ENCODE measurements at regions not wholly inside any gene's neighbourhood (a gene's known extent, or its start where the extent isn't known, plus 50 kb on each side); places are given as distances from the start of the nearest gene placed in this dataset.

DNA sequence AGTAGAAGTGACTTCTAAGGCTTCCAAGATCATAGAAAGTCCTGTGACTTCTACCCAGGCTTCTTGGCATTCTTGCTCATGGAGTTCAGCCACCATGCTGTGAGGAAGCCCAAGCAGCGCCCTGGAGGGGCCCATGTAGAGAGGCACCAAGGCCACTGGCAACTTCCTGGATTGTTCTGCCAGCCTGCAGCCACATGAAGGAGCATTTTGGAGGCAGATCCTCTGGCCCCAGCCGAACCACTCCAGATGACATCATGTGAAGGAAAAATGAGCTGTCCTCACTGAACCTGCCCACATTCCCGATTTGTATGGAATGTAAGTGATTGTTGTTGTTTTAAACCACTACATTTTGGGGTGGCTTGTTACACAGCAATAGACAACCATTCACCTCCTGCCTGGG is 51.5 kb upstream of the MNX1 start:
- DNase-seq (no peak), ATAC-seq (no peak)
- Mint-ChIP-seq H3K36me3 (ENCODE audit: low read depth) (no peaks in the 10 kb centered on the region), H3K4me1 (ENCODE audit: low read depth) (no peaks in the 10 kb centered on the region), H3K27ac (no peak overlapping the region), H3K4me3 (no peak overlapping the region), H3K9me3 (ENCODE audit: insufficient read depth) (no peaks in the 10 kb centered on the region), H3K27me3 (ENCODE audit: low read depth) (peaks cover 5% of the 10 kb centered on the region)
- ChIA-PET CTCF (no interaction called here), POLR2A (no interaction called here)

DNA sequence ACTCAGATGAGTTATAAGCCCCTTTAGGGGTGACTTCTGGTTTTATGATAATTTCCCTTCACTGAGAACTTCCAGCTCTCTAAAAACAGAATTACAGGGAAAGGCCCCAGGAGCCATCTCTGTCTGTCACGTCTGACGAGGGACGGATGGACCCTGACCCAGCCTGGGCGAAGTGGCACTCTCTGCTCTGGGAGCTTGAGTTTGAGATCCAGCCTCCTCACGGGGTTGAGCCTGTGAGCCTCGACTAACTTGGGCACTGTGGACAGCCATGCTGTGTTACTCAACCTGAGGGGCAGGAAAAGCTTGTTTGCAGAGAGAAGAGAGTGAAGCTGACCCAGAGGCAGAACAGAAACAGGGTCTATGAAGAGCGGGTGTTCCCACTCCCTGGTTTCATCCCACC is 54.6 kb upstream of the MNX1 start:
- CTCF ChIA-PET: no interaction called here
- Mint-ChIP-seq H3K36me3 (ENCODE audit: low read depth) (no peaks in the 10 kb centered on the region), H3K27me3 (ENCODE audit: low read depth) (peaks cover 20% of the 10 kb centered on the region), H3K4me1 (ENCODE audit: low read depth) (no peaks in the 10 kb centered on the region), H3K9me3 (ENCODE audit: insufficient read depth) (no peaks in the 10 kb centered on the region), H3K27ac (no peak overlapping the region), H3K4me3 (no peak overlapping the region)
- POLR2A ChIA-PET: no interaction called here
- ATAC-seq: no peak
- no peak for DNase-seq

DNA sequence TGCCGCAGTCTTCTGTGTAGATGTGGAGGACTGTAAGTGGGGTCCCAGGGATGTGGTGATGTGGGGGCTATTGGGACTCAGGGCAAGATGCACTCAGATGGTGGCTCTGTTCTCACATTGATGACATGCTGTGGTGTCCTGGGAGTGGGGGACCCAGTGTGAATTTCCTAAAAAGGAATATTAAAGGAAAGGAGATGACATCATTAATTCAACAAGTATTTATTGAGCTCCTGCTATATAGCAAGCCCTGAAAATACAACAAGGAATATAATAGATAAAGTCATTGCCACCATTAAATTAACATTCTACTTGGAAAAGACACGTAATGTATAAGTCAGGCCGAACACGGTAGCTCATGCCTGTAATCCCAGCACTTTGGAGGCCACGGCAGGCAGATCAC is 61.9 kb upstream of the MNX1 start:
- Mint-ChIP-seq H3K4me3 (no peak overlapping the region), H3K4me1 (ENCODE audit: low read depth) (no peaks in the 10 kb centered on the region), H3K27me3 (ENCODE audit: low read depth) (peaks cover 35% of the 10 kb centered on the region), H3K36me3 (ENCODE audit: low read depth) (no peaks in the 10 kb centered on the region), H3K27ac (no peak overlapping the region), H3K9me3 (ENCODE audit: insufficient read depth) (no peaks in the 10 kb centered on the region)
- ATAC-seq (no peak), DNase-seq (no peak)
- ChIA-PET CTCF (no interaction called here), POLR2A (no interaction called here)

DNA sequence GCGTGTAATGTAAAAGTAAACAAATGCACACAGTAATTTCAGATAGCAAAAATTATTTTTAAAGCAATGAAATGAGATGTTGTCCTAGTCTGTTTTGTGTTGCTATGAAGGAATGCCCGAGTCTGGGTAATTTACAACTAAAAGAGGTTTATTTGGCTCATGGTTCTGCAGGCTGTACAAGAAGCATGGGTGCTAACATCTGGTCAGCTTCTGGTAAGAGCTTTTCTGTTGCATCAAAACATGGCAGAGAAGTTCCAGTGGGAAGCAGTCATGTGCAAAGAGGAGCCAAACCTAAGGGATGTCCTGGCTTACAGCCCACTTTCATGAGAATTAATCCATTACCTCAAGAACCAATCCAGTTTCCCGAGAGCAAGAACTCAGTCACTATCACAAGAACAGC is 62.9 kb upstream of the MNX1 start:
- Mint-ChIP-seq H3K27ac (no peak overlapping the region), H3K36me3 (ENCODE audit: low read depth) (no peaks in the 10 kb centered on the region), H3K27me3 (ENCODE audit: low read depth) (peaks cover 37% of the 10 kb centered on the region), H3K9me3 (ENCODE audit: insufficient read depth) (no peaks in the 10 kb centered on the region), H3K4me3 (no peak overlapping the region), H3K4me1 (ENCODE audit: low read depth) (no peaks in the 10 kb centered on the region)
- no peak for ATAC-seq
- POLR2A ChIA-PET: no interaction called here
- CTCF ChIA-PET: no interaction called here
- DNase-seq: no peak

- H3K27me3 Mint-ChIP-seq (ENCODE audit: low read depth): peaks cover 42% of the 10 kb centered on the region
- DNase-seq: no peak
- ChIA-PET POLR2A (no interaction called here), CTCF (no interaction called here)
- no peaks in the 10 kb centered on the region for H3K36me3 Mint-ChIP-seq (ENCODE audit: low read depth)
- no peak overlapping the region for H3K27ac Mint-ChIP-seq
- no peak for ATAC-seq
- H3K9me3 Mint-ChIP-seq (ENCODE audit: insufficient read depth): no peaks in the 10 kb centered on the region
- no peaks in the 10 kb centered on the region for H3K4me1 Mint-ChIP-seq (ENCODE audit: low read depth)
- H3K4me3 Mint-ChIP-seq: no peak overlapping the region
Observed at GRCh38 chr7:157073949-157074624, 63.6 kb upstream of the MNX1 start.

GRCh38 chr7:157076466-157076865 is 62.3 kb upstream of the UBE3C start:
- DNase-seq (no peak), ATAC-seq (no peak)
- Mint-ChIP-seq H3K4me1 (ENCODE audit: low read depth) (no peaks in the 10 kb centered on the region), H3K36me3 (ENCODE audit: low read depth) (no peaks in the 10 kb centered on the region), H3K9me3 (ENCODE audit: insufficient read depth) (no peaks in the 10 kb centered on the region), H3K27me3 (ENCODE audit: low read depth) (peaks cover 46% of the 10 kb centered on the region), H3K4me3 (no peak overlapping the region), H3K27ac (no peak overlapping the region)
- ChIA-PET CTCF (no interaction called here), POLR2A (no interaction called here)

DNA sequence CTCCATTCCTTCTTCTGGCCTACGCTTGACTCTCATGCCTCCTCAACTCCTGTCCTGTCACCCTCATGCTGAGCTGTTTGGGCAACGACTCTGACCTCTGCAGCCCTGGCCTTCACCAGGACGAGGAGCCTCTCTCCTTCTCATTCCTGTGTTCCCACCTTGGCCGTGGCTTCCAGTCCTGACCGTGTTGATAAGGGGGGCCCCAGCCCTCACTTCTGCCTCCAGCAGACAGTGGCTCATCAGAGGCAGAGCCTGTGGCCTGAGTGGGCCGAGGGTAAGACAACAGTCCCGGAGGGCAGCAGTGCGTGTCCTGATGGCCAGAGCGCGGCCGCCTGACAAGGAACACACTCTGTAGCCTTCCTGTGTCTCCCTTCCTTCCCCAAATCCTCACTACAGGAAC is 61.7 kb upstream of the UBE3C start:
- H3K36me3 Mint-ChIP-seq (ENCODE audit: low read depth): no peaks in the 10 kb centered on the region
- no peak for DNase-seq
- peaks cover 48% of the 10 kb centered on the region for H3K27me3 Mint-ChIP-seq (ENCODE audit: low read depth)
- no peak overlapping the region for H3K4me3 Mint-ChIP-seq
- no peak overlapping the region for H3K27ac Mint-ChIP-seq
- ATAC-seq: no peak
- POLR2A ChIA-PET: no interaction called here
- H3K9me3 Mint-ChIP-seq (ENCODE audit: insufficient read depth): no peaks in the 10 kb centered on the region
- no peaks in the 10 kb centered on the region for H3K4me1 Mint-ChIP-seq (ENCODE audit: low read depth)
- CTCF ChIA-PET: no interaction called here

DNA sequence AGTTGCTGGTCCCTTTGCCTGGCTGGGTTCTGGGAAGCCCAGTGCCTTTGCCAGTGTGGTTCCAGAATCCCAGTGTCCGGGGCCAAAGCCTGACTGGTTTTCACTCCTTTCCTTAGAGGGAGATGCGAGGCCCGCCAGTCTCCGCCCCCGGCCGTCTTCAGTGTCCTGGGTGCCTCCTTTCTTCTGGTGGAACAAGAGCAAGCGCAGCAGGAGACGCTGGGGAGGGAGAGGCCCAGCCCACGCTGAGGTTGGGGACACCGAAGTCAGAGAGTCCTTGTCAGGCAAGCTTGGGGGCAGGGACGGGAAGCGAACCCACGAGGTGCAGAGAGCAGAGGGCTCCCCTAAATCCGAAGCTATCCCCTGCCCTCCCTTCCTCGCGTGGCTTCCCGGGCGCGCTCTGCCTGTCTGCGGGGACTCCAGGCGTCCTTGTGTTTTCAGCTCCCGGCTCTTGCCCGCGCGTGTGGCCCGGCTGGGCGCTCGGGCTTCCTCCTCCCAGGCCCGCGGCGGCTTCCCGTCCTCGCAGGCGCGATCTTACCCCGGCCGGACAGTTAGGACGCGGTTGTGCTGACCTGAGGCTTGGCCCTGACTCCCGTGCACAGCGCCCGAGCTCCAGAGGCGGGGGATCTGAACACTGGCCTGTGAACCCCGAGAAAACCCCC is 60.6 kb upstream of the UBE3C start:
- DNase-seq: no peak

DNA sequence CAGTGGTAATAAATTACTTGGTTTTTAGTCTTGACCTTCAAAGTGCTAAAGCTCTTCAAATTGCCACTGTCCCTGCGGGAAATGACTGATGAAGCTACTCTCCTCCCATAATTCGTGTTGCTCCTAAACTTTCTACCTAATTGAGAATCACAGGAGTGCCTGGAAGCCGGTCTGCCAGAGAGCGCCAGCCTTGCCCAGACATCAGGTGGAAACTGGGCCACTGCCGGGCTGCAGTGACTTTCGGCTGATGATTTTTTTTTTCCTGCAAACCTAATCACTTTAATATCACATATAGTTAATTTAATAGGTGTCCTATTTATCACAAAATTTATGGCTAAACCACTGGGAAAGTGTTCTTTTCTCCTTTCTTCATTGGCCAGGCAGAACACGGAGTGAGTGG is 59.6 kb upstream of the UBE3C start:
- Mint-ChIP-seq H3K36me3 (ENCODE audit: low read depth) (no peaks in the 10 kb centered on the region), H3K4me3 (no peak overlapping the region), H3K27me3 (ENCODE audit: low read depth) (peaks cover 43% of the 10 kb centered on the region), H3K9me3 (ENCODE audit: insufficient read depth) (no peaks in the 10 kb centered on the region), H3K27ac (no peak overlapping the region), H3K4me1 (ENCODE audit: low read depth) (no peaks in the 10 kb centered on the region)
- DNase-seq (no peak), ATAC-seq (no peak)
- POLR2A ChIA-PET: no interaction called here
- CTCF ChIA-PET: no interaction called here

More for the DNA sequence above, 60.6 kb upstream of the UBE3C start:
- Mint-ChIP-seq H3K36me3 (ENCODE audit: low read depth) (no peaks in the 10 kb centered on the region), H3K4me1 (ENCODE audit: low read depth) (no peaks in the 10 kb centered on the region), H3K27me3 (ENCODE audit: low read depth) (peaks cover 46% of the 10 kb centered on the region), H3K27ac (no peak overlapping the region), H3K9me3 (ENCODE audit: insufficient read depth) (no peaks in the 10 kb centered on the region), H3K4me3 (no peak overlapping the region)
- POLR2A ChIA-PET: interaction anchor here (0.6 kb wide), 1 partner anchor 18 kb away, joined by 3 read pairs; no protein-coding TSS in a partner anchor
- CTCF ChIA-PET: no interaction called here
- no peak for ATAC-seq

DNA sequence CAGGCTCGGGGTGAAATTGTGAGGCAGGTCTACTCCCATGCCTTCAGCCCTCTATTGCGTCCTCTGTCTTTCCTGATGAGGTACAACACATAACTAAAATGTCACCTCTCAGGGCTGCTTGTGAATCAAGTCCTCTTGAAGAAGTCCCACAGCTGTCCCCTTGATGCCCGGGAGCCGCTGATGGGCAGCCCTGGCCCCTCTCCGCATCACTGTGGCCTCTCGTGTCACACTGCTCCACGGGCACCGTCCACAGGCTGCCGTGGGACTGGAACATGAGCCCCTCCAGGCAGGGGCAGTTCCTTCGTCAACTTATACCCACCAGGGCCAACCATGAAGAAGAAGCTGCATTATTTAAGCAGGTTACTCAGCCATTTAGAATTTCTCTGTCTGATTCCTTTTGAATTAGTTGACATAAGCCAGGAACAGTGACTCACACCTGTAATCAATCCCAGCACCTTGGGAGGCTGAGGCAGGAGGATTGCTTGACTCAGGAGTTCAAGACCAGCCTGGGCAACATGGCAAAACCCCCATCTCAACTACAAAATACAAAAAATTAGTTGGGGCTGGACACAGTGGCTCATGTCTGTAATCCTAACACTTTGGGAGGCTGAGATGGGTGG is 58.5 kb upstream of the UBE3C start:
- ATAC-seq: no peak
- H3K9me3 Mint-ChIP-seq (ENCODE audit: insufficient read depth): no peaks in the 10 kb centered on the region
- ChIA-PET CTCF (no interaction called here), POLR2A (no interaction called here)
- no peaks in the 10 kb centered on the region for H3K4me1 Mint-ChIP-seq (ENCODE audit: low read depth)
- H3K27ac Mint-ChIP-seq: no peak overlapping the region
- H3K4me3 Mint-ChIP-seq: no peak overlapping the region
- no peaks in the 10 kb centered on the region for H3K36me3 Mint-ChIP-seq (ENCODE audit: low read depth)
- DNase-seq: no peak
- H3K27me3 Mint-ChIP-seq (ENCODE audit: low read depth): peaks cover 42% of the 10 kb centered on the region

DNA sequence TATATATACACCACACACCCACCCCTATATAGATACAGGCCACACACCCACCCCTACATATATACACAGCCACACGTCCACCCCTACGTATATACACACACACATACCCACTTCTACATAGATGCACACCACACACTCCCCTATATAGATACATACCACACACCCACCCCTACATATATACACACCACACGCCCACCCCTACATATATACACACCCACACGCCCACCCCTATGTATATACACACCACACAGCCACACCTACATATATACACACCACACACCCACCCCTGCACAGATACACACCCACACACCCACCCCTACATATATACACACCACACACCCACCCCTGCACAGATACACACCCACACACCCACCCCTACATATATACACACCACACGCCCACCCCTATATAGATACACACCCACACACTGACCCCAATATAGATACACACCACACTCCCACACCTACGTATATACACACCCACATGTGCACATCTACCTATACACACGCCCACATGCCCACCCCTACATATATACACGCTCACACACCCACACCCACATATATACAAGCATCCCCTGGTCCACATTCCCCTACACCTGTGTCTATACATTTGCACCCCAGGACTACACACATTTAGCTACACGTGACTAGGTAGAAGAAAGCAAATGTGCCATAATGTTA is 52.1 kb upstream of the UBE3C start:
- Mint-ChIP-seq H3K27ac (no peak overlapping the region), H3K9me3 (ENCODE audit: insufficient read depth) (no peaks in the 10 kb centered on the region), H3K4me1 (ENCODE audit: low read depth) (no peaks in the 10 kb centered on the region), H3K36me3 (ENCODE audit: low read depth) (no peaks in the 10 kb centered on the region), H3K27me3 (ENCODE audit: low read depth) (peaks cover 15% of the 10 kb centered on the region), H3K4me3 (no peak overlapping the region)
- ChIA-PET CTCF (no interaction called here), POLR2A (no interaction called here)
- ATAC-seq: no peak
- DNase-seq: no peak

DNA sequence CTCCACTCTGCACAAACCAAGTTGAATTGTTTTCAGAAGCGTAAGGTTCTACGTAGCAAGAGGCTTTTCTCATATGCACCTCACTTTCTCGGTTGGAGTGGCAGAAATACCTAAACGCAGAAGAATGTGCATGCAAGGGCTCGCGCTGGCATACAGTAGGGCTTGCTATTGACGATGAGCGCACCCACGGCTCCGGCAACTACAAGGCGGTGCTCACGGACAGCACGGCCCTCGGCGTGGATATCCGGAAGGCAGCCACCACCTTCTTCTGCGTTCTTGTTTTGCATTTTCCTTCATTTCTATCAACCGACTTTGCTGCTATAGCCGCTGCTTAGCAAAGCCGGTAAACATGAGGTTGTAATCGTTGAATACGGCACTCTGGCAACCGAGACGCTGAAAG is 51.1 kb upstream of the UBE3C start:
- CTCF ChIA-PET: no interaction called here
- H3K9me3 Mint-ChIP-seq (ENCODE audit: insufficient read depth): no peaks in the 10 kb centered on the region
- H3K27ac Mint-ChIP-seq: no peak overlapping the region
- H3K4me3 Mint-ChIP-seq: no peak overlapping the region
- H3K27me3 Mint-ChIP-seq (ENCODE audit: low read depth): peaks cover 13% of the 10 kb centered on the region
- ATAC-seq: no peak
- H3K4me1 Mint-ChIP-seq (ENCODE audit: low read depth): no peaks in the 10 kb centered on the region
- POLR2A ChIA-PET: no interaction called here
- DNase-seq: no peak
- H3K36me3 Mint-ChIP-seq (ENCODE audit: low read depth): no peaks in the 10 kb centered on the region
